GM19463 (cell line): ENCODE measurements at regions not wholly inside any gene's neighbourhood (a gene's known extent, or its start where the extent isn't known, plus 50 kb on each side); places are given as distances from the start of the nearest gene placed in this dataset.
"Not testable (repeated sequence)": the region's sequence is repeated elsewhere in the genome, so short reads cannot be mapped to it uniquely, and the experiment has no call there.

Experiments
- ATAC-seq: cut with Tn5 transposase; IDR thresholded peaks from one replicate; pipeline ENCODE4 v1.9.1; 2021; ENCODE audit warnings: mild to moderate bottlenecking, moderate library complexity; ENCODE audit not compliant: unreplicated experiment

- ATAC-seq = no peak
Observed at GRCh38 chr11:106479646-106480045, 402.2 kb downstream of the AASDHPPT start.

- no peak for ATAC-seq
Observed at GRCh38 chr11:106480581-106481190, 403.2 kb downstream of the AASDHPPT start.

- no peak for ATAC-seq
Observed at GRCh38 chr11:106482917-106483785, 405.7 kb downstream of the AASDHPPT start.

- ATAC-seq = no peak
Observed at GRCh38 chr11:106491751-106492150, 414.3 kb downstream of the AASDHPPT start.

GRCh38 chr11:106493751-106494150 is 416.3 kb downstream of the AASDHPPT start:
- ATAC-seq = no peak

GRCh38 chr11:106495046-106495445 is 417.6 kb downstream of the AASDHPPT start:
- no peak for ATAC-seq

GRCh38 chr11:106496677-106497076 is 419.2 kb downstream of the AASDHPPT start:
- ATAC-seq = no peak

GRCh38 chr11:106497321-106497720 is 419.9 kb downstream of the AASDHPPT start:
- no peak for ATAC-seq

- no peak for ATAC-seq
Observed at GRCh38 chr11:106497822-106498221, 420.4 kb downstream of the AASDHPPT start.

- no peak for ATAC-seq
Observed at GRCh38 chr11:106503901-106504300, 426.4 kb downstream of the AASDHPPT start.

- ATAC-seq = no peak
Observed at GRCh38 chr11:106507645-106508306, 430.3 kb downstream of the AASDHPPT start.

- ATAC-seq = no peak
Observed at GRCh38 chr11:106514706-106515105, 437.2 kb downstream of the AASDHPPT start.

- ATAC-seq = no peak
Observed at GRCh38 chr11:106517426-106517825, 440.0 kb downstream of the AASDHPPT start.

- ATAC-seq = no peak
Observed at GRCh38 chr11:106520146-106520912, 442.9 kb downstream of the AASDHPPT start.

- no peak for ATAC-seq
Observed at GRCh38 chr11:106520920-106521319, 443.5 kb downstream of the AASDHPPT start.

GRCh38 chr11:106523171-106523570 is 445.7 kb downstream of the AASDHPPT start:
- no peak for ATAC-seq

- ATAC-seq = no peak
Observed at GRCh38 chr11:106523921-106524320, 446.5 kb downstream of the AASDHPPT start.

- no peak for ATAC-seq
Observed at GRCh38 chr11:106524436-106524835, 447.0 kb downstream of the AASDHPPT start.

- not testable (repeated sequence) for ATAC-seq
Observed at GRCh38 chr11:106531648-106532047, 454.2 kb downstream of the AASDHPPT start.

GRCh38 chr11:106533046-106533445 is 455.6 kb downstream of the AASDHPPT start:
- ATAC-seq = no peak

- ATAC-seq = no peak
Observed at GRCh38 chr11:106540001-106540400, 462.5 kb downstream of the AASDHPPT start.
